Ectodermal cell (in vitro differentiated cells): ENCODE measurements at regions not wholly inside any gene's neighbourhood (a gene's known extent, or its start where the extent isn't known, plus 50 kb on each side); places are given as distances from the start of the nearest gene placed in this dataset.

ENCODE experiments used
- H3K27ac ChIP-seq: 2 replicates; pipeline ENCODE4 v1.7.0; 2013; ENCODE audit warnings: mild to moderate bottlenecking, low read depth, low read length; ENCODE audit not compliant: insufficient read depth, poor library complexity, severe bottlenecking
- H3K27me3 ChIP-seq: 2 replicates; pipeline ENCODE4 v1.7.0; 2013; ENCODE audit warnings: mild to moderate bottlenecking, low read length; ENCODE audit not compliant: insufficient read depth, control insufficient read depth, poor library complexity, severe bottlenecking
- H3K36me3 ChIP-seq: one replicate; pipeline ENCODE4 v1.7.0; 2013; ENCODE audit warnings: low read length; ENCODE audit not compliant: control insufficient read depth, insufficient read depth
- H3K4me1 ChIP-seq: one replicate; pipeline ENCODE4 v1.7.0; 2013; ENCODE audit warnings: low read length; ENCODE audit not compliant: control insufficient read depth, insufficient read depth
- H3K4me3 ChIP-seq: 2 replicates; pipeline ENCODE4 v1.7.0; 2013; ENCODE audit warnings: low read depth, low read length, control low read depth; ENCODE audit not compliant: insufficient read depth
- H3K9me3 ChIP-seq: 2 replicates; pipeline ENCODE4 v1.7.0; 2013; ENCODE audit warnings: mild to moderate bottlenecking, low read length, moderate library complexity; ENCODE audit not compliant: control insufficient read depth
- WGBS, 2 experiments: methylation state at CpG; one replicate each; pipeline ENCODE4 v1.1.7; 2013; ENCODE audit warnings: missing lambda C conversion rate in 2 of 2; 5-methylcytosine and 5-hydroxymethylcytosine counted together

GRCh38 chr2:144147356-144147755 lies 372.6 kb downstream of the ZEB2 start:
- H3K27me3 ChIP-seq: no peaks in the 10 kb centered on the region
- no peaks in the 10 kb centered on the region for H3K4me1 ChIP-seq
- H3K9me3 ChIP-seq: no peaks in the 10 kb centered on the region
- WGBS, 2 experiments: 95 to 97% methylated on average over 2 of the region's 2 CpGs
- H3K4me3 ChIP-seq: no peak overlapping the region
- H3K36me3 ChIP-seq: no peaks in the 10 kb centered on the region
- no peak overlapping the region for H3K27ac ChIP-seq

GRCh38 chr2:144146876-144147275 lies 373.0 kb downstream of the ZEB2 start:
- Histone ChIP-seq H3K4me3 (no peak overlapping the region), H3K27me3 (no peaks in the 10 kb centered on the region), H3K4me1 (no peaks in the 10 kb centered on the region), H3K36me3 (no peaks in the 10 kb centered on the region), H3K9me3 (no peaks in the 10 kb centered on the region), H3K27ac (no peak overlapping the region)
- 100% methylated on average over 1 to 2 of the region's 2 CpGs for WGBS, 2 experiments

- Histone ChIP-seq H3K36me3 (no peaks in the 10 kb centered on the region), H3K27ac (no peak overlapping the region)
- whole genome bisulfite sequencing, 2 experiments: 85% methylated on average over 1 of the region's 1 CpG; no CpG with 5 or more reads in 1 of the 2 experiments
Measured at GRCh38 chr2:144146076-144146475, 373.8 kb downstream of the ZEB2 start.

GRCh38 chr2:144143294-144144151 lies 376.4 kb downstream of the ZEB2 start:
- Histone ChIP-seq H3K27me3 (no peaks in the 10 kb centered on the region), H3K4me3 (no peak overlapping the region), H3K27ac (no peak overlapping the region), H3K4me1 (no peaks in the 10 kb centered on the region), H3K36me3 (no peaks in the 10 kb centered on the region), H3K9me3 (no peaks in the 10 kb centered on the region)
- WGBS, 2 experiments: 93% methylated on average over 4 of the region's 4 CpGs; no CpG with 5 or more reads in 1 of the 2 experiments

More at GRCh38 chr2:144146076-144146475, 373.8 kb downstream of the ZEB2 start:
- H3K9me3 ChIP-seq: no peaks in the 10 kb centered on the region
- no peaks in the 10 kb centered on the region for H3K4me1 ChIP-seq
- no peaks in the 10 kb centered on the region for H3K27me3 ChIP-seq
- no peak overlapping the region for H3K4me3 ChIP-seq

- Histone ChIP-seq H3K4me1 (no peaks in the 10 kb centered on the region), H3K9me3 (no peaks in the 10 kb centered on the region), H3K36me3 (no peaks in the 10 kb centered on the region), H3K4me3 (no peak overlapping the region), H3K27me3 (no peaks in the 10 kb centered on the region), H3K27ac (no peak overlapping the region)
- WGBS, 2 experiments: 87 to 98% methylated on average over 2 to 3 of the region's 3 CpGs
Measured at GRCh38 chr2:144140891-144141290, 379.0 kb downstream of the ZEB2 start.

GRCh38 chr2:144137705-144138428 lies 382.1 kb downstream of the ZEB2 start:
- Histone ChIP-seq H3K4me1 (no peaks in the 10 kb centered on the region), H3K4me3 (no peak overlapping the region), H3K27me3 (no peaks in the 10 kb centered on the region), H3K36me3 (no peaks in the 10 kb centered on the region), H3K27ac (no peak overlapping the region), H3K9me3 (no peaks in the 10 kb centered on the region)
- 83 to 90% methylated on average over 5 of the region's 5 CpGs for WGBS, 2 experiments

- 71 to 91% methylated on average over 1 of the region's 1 CpG for WGBS, 2 experiments
- Histone ChIP-seq H3K9me3 (no peaks in the 10 kb centered on the region), H3K27ac (no peak overlapping the region), H3K4me3 (no peak overlapping the region), H3K36me3 (no peaks in the 10 kb centered on the region), H3K4me1 (no peaks in the 10 kb centered on the region), H3K27me3 (no peaks in the 10 kb centered on the region)
Measured at GRCh38 chr2:144137272-144137671, 382.6 kb downstream of the ZEB2 start.

- Histone ChIP-seq H3K27ac (no peak overlapping the region), H3K27me3 (no peaks in the 10 kb centered on the region), H3K36me3 (no peaks in the 10 kb centered on the region), H3K4me3 (no peak overlapping the region), H3K9me3 (no peaks in the 10 kb centered on the region), H3K4me1 (no peaks in the 10 kb centered on the region)
- 96% methylated on average over 4 of the region's 4 CpGs for WGBS, 2 experiments
Measured at GRCh38 chr2:144136297-144137010, 383.5 kb downstream of the ZEB2 start.

- Histone ChIP-seq H3K27ac (no peak overlapping the region), H3K9me3 (no peaks in the 10 kb centered on the region), H3K4me1 (no peaks in the 10 kb centered on the region), H3K27me3 (no peaks in the 10 kb centered on the region), H3K4me3 (no peak overlapping the region), H3K36me3 (no peaks in the 10 kb centered on the region)
- WGBS, 2 experiments: 39 to 42% methylated on average over 5 to 7 of the region's 7 CpGs
Measured at GRCh38 chr2:144133936-144134665, 385.8 kb downstream of the ZEB2 start.
